Lower leg skin (tissue), 3 donors: ENCODE measurements at regions not wholly inside any gene's neighbourhood (a gene's known extent, or its start where the extent isn't known, plus 50 kb on each side); places are given as distances from the start of the nearest gene placed in this dataset.

Experiments
- CTCF ChIP-seq, 3 donors: fragments of 450-650 bp; IDR thresholded peaks; one replicate each; pipeline ENCODE4 v1.5.1; 2016; ENCODE audit warnings: antibody characterized with exemption in 3 of 3, mild to moderate bottlenecking in 3 of 3, moderate library complexity in 2 of 3
- POLR2A ChIP-seq, 2 donors: fragments of 450-650 bp; IDR thresholded peaks; one replicate each; pipeline ENCODE4 v1.6.1; 2016 to 2017; ENCODE audit warnings: antibody characterized with exemption in 2 of 2, mild to moderate bottlenecking in 1 of 2, moderate library complexity in 1 of 2

- TF ChIP-seq CTCF (IDR thresholded peaks at IDR 0.05): no peak
- TF ChIP-seq POLR2A (IDR thresholded peaks at IDR 0.05): no peak
Observed at GRCh38 chr10:55803055-55803454, 558.0 kb downstream of the ZWINT start.
